ENCODE measurements at regions not wholly inside any gene's neighbourhood (a gene's known extent, or its start where the extent isn't known, plus 50 kb on each side); places are given as distances from the start of the nearest gene placed in this dataset.

- no peaks in the 10 kb centered on the region for H3K4me1 ChIP-seq (ENCODE audit: insufficient read depth, low read length)
- CTCF ChIA-PET: no interaction called here
- no peak overlapping the region for H3K27ac Mint-ChIP-seq
Measured at GRCh38 chr2:160989778-160990177, 170.4 kb upstream of the TANK start.

GRCh38 chr2:160993654-160994061 lies 166.6 kb upstream of the TANK start:
- ChIA-PET CTCF (interaction anchor here (0.7 to 5.1 kb wide), 17 partner anchors 8 to 884 kb away, joined by 3 to 79 read pairs (median 4); no protein-coding TSS in a partner anchor), POLR2A (no interaction called here)
- no peaks in the 10 kb centered on the region for H3K9me3 Mint-ChIP-seq
- H3K27me3 Mint-ChIP-seq: no peaks in the 10 kb centered on the region
- Histone ChIP-seq H3K9me3 (ENCODE audit: low read length) (no peaks in the 10 kb centered on the region), H3K4me1 (ENCODE audit: insufficient read depth, low read length) (no peaks in the 10 kb centered on the region), H3K27ac (ENCODE audit: low read depth, low read length) (no peak overlapping the region), H3K27me3 (ENCODE audit: insufficient read depth, low read length, poor library complexity, severe bottlenecking) (no peaks in the 10 kb centered on the region), H3K36me3 (ENCODE audit: insufficient read depth, low read length) (no peaks in the 10 kb centered on the region), H3K4me3 (ENCODE audit: low read length) (no peak overlapping the region)
- peak overlapping the region in 1 of 8 donors; percentile 24 for H3K27ac Mint-ChIP-seq
- peak overlapping the region in 1 of 7 donors; percentile 2 for H3K4me3 Mint-ChIP-seq
- H3K4me1 Mint-ChIP-seq: peaks cover 5 to 10% (median 10%) of the 10 kb centered on the region in 3 donors
- DNase-seq: no peak
- H3K36me3 Mint-ChIP-seq: no peaks in the 10 kb centered on the region

More at GRCh38 chr2:160989778-160990177, 170.4 kb upstream of the TANK start:
- no peak for DNase-seq
- Histone ChIP-seq H3K27me3 (ENCODE audit: insufficient read depth, low read length, poor library complexity, severe bottlenecking) (no peaks in the 10 kb centered on the region), H3K36me3 (ENCODE audit: insufficient read depth, low read length) (no peaks in the 10 kb centered on the region), H3K4me3 (ENCODE audit: low read length) (no peak overlapping the region), H3K27ac (ENCODE audit: low read depth, low read length) (no peak overlapping the region), H3K9me3 (ENCODE audit: low read length) (no peaks in the 10 kb centered on the region)
- Mint-ChIP-seq H3K4me3 (no peak overlapping the region), H3K27me3 (peaks cover 0 to 4% of the 10 kb centered on the region in 2 donors), H3K4me1 (peaks cover 5 to 10% (median 10%) of the 10 kb centered on the region in 3 donors), H3K9me3 (peaks cover 0 to 3% (median 0%) of the 10 kb centered on the region in 5 donors), H3K36me3 (peaks cover 0 to 5% (median 0%) of the 10 kb centered on the region in 3 donors)
- POLR2A ChIA-PET: no interaction called here

- POLR2A ChIA-PET: interaction anchor here (0.6 kb wide), 1 partner anchor 133 kb away, joined by 3 read pairs; no protein-coding TSS in a partner anchor
- Mint-ChIP-seq H3K4me1 (peaks cover 5 to 10% (median 10%) of the 10 kb centered on the region in 3 donors), H3K27ac (peak overlapping the region in 2 of 8 donors; percentile 14 to 64), H3K9me3 (no peaks in the 10 kb centered on the region), H3K4me3 (peak overlapping the region in 5 of 7 donors; percentile 2 to 60 (median 35)), H3K36me3 (no peaks in the 10 kb centered on the region), H3K27me3 (no peaks in the 10 kb centered on the region)
- Histone ChIP-seq H3K4me1 (ENCODE audit: insufficient read depth, low read length) (no peaks in the 10 kb centered on the region), H3K9me3 (ENCODE audit: low read length) (no peaks in the 10 kb centered on the region), H3K27me3 (ENCODE audit: insufficient read depth, low read length, poor library complexity, severe bottlenecking) (no peaks in the 10 kb centered on the region), H3K36me3 (ENCODE audit: insufficient read depth, low read length) (no peaks in the 10 kb centered on the region), H3K4me3 (ENCODE audit: low read length) (no peak overlapping the region), H3K27ac (ENCODE audit: low read depth, low read length) (no peak overlapping the region)
- peak; percentile 43 to 75 (median 66) for DNase-seq
- CTCF ChIA-PET: interaction anchor here (0.7 to 5.1 kb wide), 22 partner anchors 9 to 885 kb away, joined by 3 to 79 read pairs (median 4); no protein-coding TSS in a partner anchor
Measured at GRCh38 chr2:160994141-160995002, 165.9 kb upstream of the TANK start.

GRCh38 chr2:160996584-160996983 lies 163.6 kb upstream of the TANK start:
- ChIA-PET CTCF (interaction anchor here (1.1 to 5.1 kb wide), 3 partner anchors 18 to 742 kb away, joined by 3 to 79 read pairs (median 40); no protein-coding TSS in a partner anchor), POLR2A (no interaction called here)
- DNase-seq: no peak
- Histone ChIP-seq H3K4me3 (ENCODE audit: low read length) (no peak overlapping the region), H3K9me3 (ENCODE audit: low read length) (no peaks in the 10 kb centered on the region), H3K36me3 (ENCODE audit: insufficient read depth, low read length) (no peaks in the 10 kb centered on the region), H3K27me3 (ENCODE audit: insufficient read depth, low read length, poor library complexity, severe bottlenecking) (no peaks in the 10 kb centered on the region), H3K27ac (ENCODE audit: low read depth, low read length) (no peak overlapping the region), H3K4me1 (ENCODE audit: insufficient read depth, low read length) (no peaks in the 10 kb centered on the region)
- Mint-ChIP-seq H3K4me1 (peaks cover 5 to 10% (median 10%) of the 10 kb centered on the region in 3 donors), H3K4me3 (no peak overlapping the region), H3K9me3 (no peaks in the 10 kb centered on the region), H3K27me3 (no peaks in the 10 kb centered on the region), H3K36me3 (no peaks in the 10 kb centered on the region), H3K27ac (no peak overlapping the region)

GRCh38 chr2:161004379-161004778 lies 155.8 kb upstream of the TANK start:
- H3K27me3 Mint-ChIP-seq: peaks cover 3 to 43% of the 10 kb centered on the region in 2 donors
- Histone ChIP-seq H3K4me3 (ENCODE audit: low read length) (no peak overlapping the region), H3K27ac (ENCODE audit: low read depth, low read length) (no peak overlapping the region), H3K36me3 (ENCODE audit: insufficient read depth, low read length) (no peaks in the 10 kb centered on the region), H3K27me3 (ENCODE audit: insufficient read depth, low read length, poor library complexity, severe bottlenecking) (no peaks in the 10 kb centered on the region), H3K4me1 (ENCODE audit: insufficient read depth, low read length) (no peaks in the 10 kb centered on the region), H3K9me3 (ENCODE audit: low read length) (no peaks in the 10 kb centered on the region)
- H3K27ac Mint-ChIP-seq: no peak overlapping the region
- CTCF ChIA-PET: interaction anchor here (1.0 to 1.8 kb wide), 5 partner anchors 8 to 751 kb away, joined by 3 to 6 read pairs (median 4); no protein-coding TSS in a partner anchor
- POLR2A ChIA-PET: no interaction called here
- DNase-seq: no peak
- peaks cover 0 to 2% (median 0%) of the 10 kb centered on the region in 5 donors for H3K9me3 Mint-ChIP-seq
- H3K4me1 Mint-ChIP-seq: no peaks in the 10 kb centered on the region
- peaks cover 0 to 10% (median 0%) of the 10 kb centered on the region in 3 donors for H3K36me3 Mint-ChIP-seq
- no peak overlapping the region for H3K4me3 Mint-ChIP-seq

GRCh38 chr2:161005170-161005569 lies 155.1 kb upstream of the TANK start:
- no peaks in the 10 kb centered on the region for H3K9me3 ChIP-seq (ENCODE audit: low read length)
- H3K27me3 ChIP-seq (ENCODE audit: insufficient read depth, low read length, poor library complexity, severe bottlenecking): no peaks in the 10 kb centered on the region
- H3K4me1 ChIP-seq (ENCODE audit: insufficient read depth, low read length): no peaks in the 10 kb centered on the region
- Mint-ChIP-seq H3K4me1 (no peaks in the 10 kb centered on the region), H3K36me3 (peaks cover 0 to 10% (median 0%) of the 10 kb centered on the region in 3 donors), H3K27me3 (peaks cover 3 to 50% of the 10 kb centered on the region in 2 donors), H3K27ac (no peak overlapping the region), H3K4me3 (no peak overlapping the region), H3K9me3 (peaks cover 0 to 2% (median 0%) of the 10 kb centered on the region in 5 donors)
- ChIA-PET POLR2A (interaction anchor here (0.6 kb wide), 1 partner anchor 910 kb away, joined by 3 read pairs; no protein-coding TSS in a partner anchor), CTCF (interaction anchor here (1.2 to 1.8 kb wide), 4 partner anchors 9 to 752 kb away, joined by 3 to 6 read pairs (median 4); no protein-coding TSS in a partner anchor)
- DNase-seq: no peak
- no peak overlapping the region for H3K4me3 ChIP-seq (ENCODE audit: low read length)
- no peaks in the 10 kb centered on the region for H3K36me3 ChIP-seq (ENCODE audit: insufficient read depth, low read length)
- H3K27ac ChIP-seq (ENCODE audit: low read depth, low read length): no peak overlapping the region

- H3K36me3 Mint-ChIP-seq: peaks cover 0 to 10% (median 0%) of the 10 kb centered on the region in 3 donors
- DNase-seq: no peak
- Histone ChIP-seq H3K4me1 (ENCODE audit: insufficient read depth, low read length) (no peaks in the 10 kb centered on the region), H3K27me3 (ENCODE audit: insufficient read depth, low read length, poor library complexity, severe bottlenecking) (no peaks in the 10 kb centered on the region), H3K27ac (ENCODE audit: low read depth, low read length) (no peak overlapping the region), H3K36me3 (ENCODE audit: insufficient read depth, low read length) (no peaks in the 10 kb centered on the region), H3K9me3 (ENCODE audit: low read length) (no peaks in the 10 kb centered on the region), H3K4me3 (ENCODE audit: low read length) (no peak overlapping the region)
- H3K27me3 Mint-ChIP-seq: peaks cover 9 to 62% of the 10 kb centered on the region in 2 donors
- H3K27ac Mint-ChIP-seq: no peak overlapping the region
- no peaks in the 10 kb centered on the region for H3K4me1 Mint-ChIP-seq
- H3K9me3 Mint-ChIP-seq: peaks cover 0 to 2% (median 0%) of the 10 kb centered on the region in 5 donors
- POLR2A ChIA-PET: no interaction called here
- H3K4me3 Mint-ChIP-seq: no peak overlapping the region
- CTCF ChIA-PET: no interaction called here
Measured at GRCh38 chr2:161008311-161008710, 151.9 kb upstream of the TANK start.

- H3K36me3 ChIP-seq (ENCODE audit: insufficient read depth, low read length): no peaks in the 10 kb centered on the region
- no peaks in the 10 kb centered on the region for H3K4me1 ChIP-seq (ENCODE audit: insufficient read depth, low read length)
- no peak for DNase-seq
- no peaks in the 10 kb centered on the region for H3K27me3 ChIP-seq (ENCODE audit: insufficient read depth, low read length, poor library complexity, severe bottlenecking)
- H3K27ac ChIP-seq (ENCODE audit: low read depth, low read length): no peak overlapping the region
- peaks cover 0 to 15% (median 11%) of the 10 kb centered on the region in 5 donors for H3K9me3 Mint-ChIP-seq
- no peaks in the 10 kb centered on the region for H3K9me3 ChIP-seq (ENCODE audit: low read length)
- H3K4me1 Mint-ChIP-seq: no peaks in the 10 kb centered on the region
- no peak overlapping the region for H3K27ac Mint-ChIP-seq
- no peak overlapping the region for H3K4me3 ChIP-seq (ENCODE audit: low read length)
- CTCF ChIA-PET: no interaction called here
- peaks cover 13 to 42% of the 10 kb centered on the region in 2 donors for H3K27me3 Mint-ChIP-seq
- H3K36me3 Mint-ChIP-seq: peaks cover 0 to 19% (median 0%) of the 10 kb centered on the region in 3 donors
- no peak overlapping the region for H3K4me3 Mint-ChIP-seq
- POLR2A ChIA-PET: no interaction called here
Measured at GRCh38 chr2:161010503-161011015, 149.7 kb upstream of the TANK start.

Measured in CD8-positive, alpha-beta memory T cell (primary cell).